Epithelial cell of esophagus (primary cell): ENCODE measurements at regions not wholly inside any gene's neighbourhood (a gene's known extent, or its start where the extent isn't known, plus 50 kb on each side); places are given as distances from the start of the nearest gene placed in this dataset.

ENCODE experiments used
- DNase-seq: peaks from one replicate; pipeline ENCODE4 v3.0.0; 2010; ENCODE audit warnings: low read depth
- H3K4me3 ChIP-seq: 2 replicates; pipeline ENCODE4 v1.5.1; 2011; ENCODE audit warnings: mild to moderate bottlenecking, low read length, control low read depth
- CTCF ChIP-seq: IDR thresholded peaks from 2 replicates; pipeline ENCODE4 v1.5.1; 2011; ENCODE audit warnings: low read depth, mild to moderate bottlenecking, low read length, control low read depth, inconsistent platforms; ENCODE audit not compliant: insufficient read depth; ENCODE audit errors: missing control alignments

GRCh38 chr17:11144358-11145233 lies 96.4 kb upstream of the SHISA6 start:
- H3K4me3 ChIP-seq, result no peak overlapping the region
- peak; percentile 38 for TF ChIP-seq CTCF
- peak; percentile 53 for DNase-seq

GRCh38 chr17:11142231-11142630 lies 98.8 kb upstream of the SHISA6 start:
- TF ChIP-seq CTCF, result no peak
- no peak for DNase-seq
- no peak overlapping the region for H3K4me3 ChIP-seq

- DNase-seq, result no peak
- no peak overlapping the region for H3K4me3 ChIP-seq
- no peak for TF ChIP-seq CTCF
These were observed 100.5 kb upstream of the SHISA6 start for GRCh38 chr17:11140501-11140900.

- H3K4me3 ChIP-seq, result no peak overlapping the region
- no peak for TF ChIP-seq CTCF
- DNase-seq, result no peak
These were observed 101.0 kb upstream of the SHISA6 start for GRCh38 chr17:11140043-11140442.

- TF ChIP-seq CTCF, result no peak
- no peak for DNase-seq
- H3K4me3 ChIP-seq, result no peak overlapping the region
These were observed 103.0 kb upstream of the SHISA6 start for GRCh38 chr17:11138023-11138422.

GRCh38 chr17:11135819-11136218 lies 105.2 kb upstream of the SHISA6 start:
- H3K4me3 ChIP-seq, result no peak overlapping the region
- DNase-seq, result no peak

More at GRCh38 chr17:11135819-11136218, 105.2 kb upstream of the SHISA6 start:
- no peak for TF ChIP-seq CTCF
